K562 (cell line): ENCODE measurements at regions not wholly inside any gene's neighbourhood (a gene's known extent, or its start where the extent isn't known, plus 50 kb on each side); places are given as distances from the start of the nearest gene placed in this dataset.

Source experiments
- ATAC-seq: fragments of 200-7000 bp; cut with Tn5 transposase; 3 replicates; pipeline ENCODE4 v1.9.1; 2020; ENCODE audit warnings: moderate library complexity
- BruUV-seq: library from RNA; stranded (reverse); fragments of 400-500 nt; replicated peaks from 2 replicates; lab custom pipeline; 2021; lab: Mats Ljungman, UMichigan
- CTCF ChIA-PET: fragments of 300-600 bp; formaldehyde crosslinking; extraction: SDS; loops from one replicate; lab custom pipeline; 2021; ENCODE audit warnings: low intra/inter-chr PET ratio; lab: Yijun Ruan, JAX
- POLR2A ChIA-PET: fragments of 300-600, 350-650 bp; sonication (Branson Sonifier 250); formaldehyde crosslinking; extraction: SDS; loops from one replicate; lab custom pipeline; 2021; ENCODE audit warnings: antibody characterized with exemption, inconsistent platforms; lab: Yijun Ruan, JAX
- DNase-seq, 4 experiments: peaks; one replicate each; pipeline versions ENCODE4 v3.0.0 to v3.0.0-alpha.2; 2011 to 2018; ENCODE audit warnings: low spot score in 3 of 4, mixed read lengths in 3 of 4; ENCODE audit errors: extremely low read depth in 1 of 4
- FAIRE-seq: peaks from 2 replicates; lab custom pipeline; 2011; peaks lifted over from hg19 to GRCh38; lab: Jason Lieb, UNC
- H2AFZ ChIP-seq: 2 replicates; pipeline ENCODE4 v1.6.0; 2011; ENCODE audit warnings: low read depth, low read length, control low read depth, inconsistent platforms
- H3K27ac ChIP-seq: fragments of 200-600 bp; 3 replicates; pipeline ENCODE4 v1.8.0; 2011; ENCODE audit warnings: low read depth, mild to moderate bottlenecking, control low read depth, inconsistent platforms, low read length, moderate library complexity, mixed read lengths; ENCODE audit errors: extremely low read depth
- H3K27me3 ChIP-seq, 2 experiments: fragments of 300-600 bp in 1 of 2; 2 replicates in 1 of 2; 3 replicates in 1 of 2; pipeline versions ENCODE4 v1.6.0 to v1.8.0; 2011; ENCODE audit warnings: inconsistent platforms in 2 of 2, low read length in 2 of 2, mild to moderate bottlenecking in 1 of 2, mixed read lengths in 1 of 2, moderate library complexity in 1 of 2; ENCODE audit not compliant: control insufficient read depth in 2 of 2, insufficient read depth in 2 of 2
- H3K36me3 ChIP-seq: fragments of 300-600 bp; 3 replicates; pipeline ENCODE4 v1.8.0; 2011; ENCODE audit warnings: mild to moderate bottlenecking, low read length, inconsistent platforms; ENCODE audit not compliant: control insufficient read depth, insufficient read depth
- H3K4me1 ChIP-seq, 2 experiments: fragments of 200-600 bp in 1 of 2; replicated peaks in 1 of 2; 2 replicates in 1 of 2; 3 replicates in 1 of 2; pipeline versions ENCODE4 v1.5.1 to v1.8.0; 2011; ENCODE audit warnings: inconsistent platforms in 2 of 2, low read length in 2 of 2, mild to moderate bottlenecking in 1 of 2, mixed read lengths in 1 of 2, moderate library complexity in 1 of 2; ENCODE audit not compliant: control insufficient read depth in 2 of 2, insufficient read depth in 2 of 2
- H3K4me2 ChIP-seq: 2 replicates; pipeline ENCODE4 v1.6.1; 2011; ENCODE audit warnings: low read length, control low read depth, inconsistent platforms, mixed read lengths; ENCODE audit not compliant: insufficient read depth
- H3K4me3 ChIP-seq: fragments of 200-600 bp; sonication (generic), shearing (Covaris generic); 2 replicates; pipeline ENCODE4 v1.5.1; 2016; ENCODE audit warnings: control low read depth, inconsistent platforms
- H3K79me2 ChIP-seq: fragments of 200-600 bp; 3 replicates; pipeline ENCODE4 v1.8.0; 2011; ENCODE audit warnings: low read length, inconsistent platforms; ENCODE audit not compliant: control insufficient read depth, insufficient read depth
- H3K9ac ChIP-seq, 2 experiments: 2 replicates each; pipeline versions ENCODE4 v1.6.0 to v1.6.1; 2011; ENCODE audit warnings: low read depth in 2 of 2, low read length in 2 of 2, control low read depth in 1 of 2, inconsistent platforms in 1 of 2, mild to moderate bottlenecking in 1 of 2, mixed read lengths in 1 of 2; ENCODE audit not compliant: insufficient read depth in 1 of 2
- H3K9me1 ChIP-seq: one replicate; pipeline ENCODE4 v1.6.0; 2011; ENCODE audit warnings: inconsistent platforms, mild to moderate bottlenecking, low read length, moderate library complexity; ENCODE audit not compliant: control insufficient read depth, insufficient read depth
- H3K9me3 ChIP-seq: replicated peaks from 2 replicates; pipeline ENCODE4 v1.5.1; 2011; ENCODE audit warnings: low read depth, low read length, inconsistent platforms; ENCODE audit not compliant: control insufficient read depth, insufficient read depth
- H4K20me1 ChIP-seq: replicated peaks from 2 replicates; pipeline ENCODE4 v1.6.1; 2011; ENCODE audit warnings: low read length, inconsistent platforms, mixed read lengths; ENCODE audit not compliant: control insufficient read depth, insufficient read depth
- ZNF121 ChIP-seq: sonication (generic); formaldehyde crosslinking; conservative IDR thresholded peaks from 2 replicates; pipeline ENCODE4 v1.8.0; 2022; ENCODE audit warnings: missing genetic modification reagents
- ZNF146 ChIP-seq: IDR thresholded peaks from one replicate; pipeline ENCODE4 v1.6.1; 2018; ENCODE audit warnings: missing compliant biosample characterization; ENCODE audit not compliant: unreplicated experiment
- ZNF696 ChIP-seq: fragments of 250-450 bp; sonication (Bioruptor Pico); conservative IDR thresholded peaks from 2 replicates; pipeline ENCODE4 v1.4.0; 2020; ENCODE audit warnings: mild to moderate bottlenecking, moderate library complexity
- ZZZ3 ChIP-seq: fragments of 450-650 bp; IDR thresholded peaks from 2 replicates; pipeline ENCODE4 v1.6.1; 2016; ENCODE audit warnings: antibody characterized with exemption, mild to moderate bottlenecking, moderate library complexity
- WGBS: fragments of 100-300 bp; shearing (Covaris generic); methylation state at CpG from one replicate; pipeline ENCODE4 v1.1.6; 2016; ENCODE audit warnings: low coverage, mixed read lengths; ENCODE audit not compliant: insufficient coverage; ENCODE audit errors: missing lambda C conversion rate; 5-methylcytosine and 5-hydroxymethylcytosine counted together
- in situ Hi-C: fragments of 300-500 bp; cut with MboI; formaldehyde crosslinking; loops from 4 replicates; pipeline ENCODE4 v1.15.0; 2018; ENCODE audit warnings: inconsistent platforms, mixed read lengths
- intact Hi-C: fragments of 100-400 bp; cut with micrococcal nuclease; formaldehyde crosslinking; loops from 2 replicates; pipeline ENCODE4 v1.14.2; 2022
- TF ChIP-seq, protein P1 (sequence below): sonication (generic); formaldehyde crosslinking; IDR thresholded peaks from 2 replicates; pipeline ENCODE4 v1.8.0; 2022; ENCODE audit warnings: mild to moderate bottlenecking, missing genetic modification reagents, borderline replicate concordance

GRCh38 chr9:106077731-106078130 is 383.4 kb downstream of the TMEM38B start:
- intact Hi-C loops, result no loop called here
- Histone ChIP-seq H3K9me3 (no peaks in the 10 kb centered on the region), H3K36me3 (no peaks in the 10 kb centered on the region), H3K27ac (no peak overlapping the region), H3K9me1 (no peaks in the 10 kb centered on the region)
- no peak for DNase-seq
- BruUV-seq, result no TSS peak
- POLR2A ChIA-PET, result no interaction called here
- TF ChIP-seq ZNF696 (CRISPR knock-in tag) (no peak), ZNF146 (CRISPR knock-in tag) (no peak), ZNF121 (CRISPR knock-in tag) (no peak), ZZZ3 (no peak)
- TF ChIP-seq, protein P1, sequence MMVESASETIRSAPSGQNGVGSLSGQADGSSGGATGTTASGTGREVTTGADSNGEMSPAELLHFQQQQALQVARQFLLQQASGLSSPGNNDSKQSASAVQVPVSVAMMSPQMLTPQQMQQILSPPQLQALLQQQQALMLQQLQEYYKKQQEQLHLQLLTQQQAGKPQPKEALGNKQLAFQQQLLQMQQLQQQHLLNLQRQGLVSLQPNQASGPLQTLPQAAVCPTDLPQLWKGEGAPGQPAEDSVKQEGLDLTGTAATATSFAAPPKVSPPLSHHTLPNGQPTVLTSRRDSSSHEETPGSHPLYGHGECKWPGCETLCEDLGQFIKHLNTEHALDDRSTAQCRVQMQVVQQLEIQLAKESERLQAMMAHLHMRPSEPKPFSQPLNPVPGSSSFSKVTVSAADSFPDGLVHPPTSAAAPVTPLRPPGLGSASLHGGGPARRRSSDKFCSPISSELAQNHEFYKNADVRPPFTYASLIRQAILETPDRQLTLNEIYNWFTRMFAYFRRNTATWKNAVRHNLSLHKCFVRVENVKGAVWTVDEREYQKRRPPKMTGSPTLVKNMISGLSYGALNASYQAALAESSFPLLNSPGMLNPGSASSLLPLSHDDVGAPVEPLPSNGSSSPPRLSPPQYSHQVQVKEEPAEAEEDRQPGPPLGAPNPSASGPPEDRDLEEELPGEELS (CRISPR knock-in tag), result no peak
- TF ChIP-seq, all 486 proteins: peak for 0
- Histone ChIP-seq H2AFZ (no peak overlapping the region), H3K9ac (no peak overlapping the region), H4K20me1 (no peaks in the 10 kb centered on the region), H3K79me2 (no peaks in the 10 kb centered on the region), H3K4me3 (no peak overlapping the region), H3K4me1 (no peaks in the 10 kb centered on the region), H3K4me2 (no peak overlapping the region), H3K27me3 (no peaks in the 10 kb centered on the region)
- CTCF ChIA-PET, result no interaction called here
- 0% methylated on average over 2 of the region's 2 CpGs for WGBS
- in situ Hi-C loops, result no loop called here
- no peak for ATAC-seq
- FAIRE-seq, result no peak
